Smooth muscle cell (in vitro differentiated cells): ENCODE measurements at regions not wholly inside any gene's neighbourhood (a gene's known extent, or its start where the extent isn't known, plus 50 kb on each side); places are given as distances from the start of the nearest gene placed in this dataset.
"Not testable (repeated sequence)": the region's sequence is repeated elsewhere in the genome, so short reads cannot be mapped to it uniquely, and the experiment has no call there.

ENCODE experiments used
- DNase-seq: peaks from one replicate; lab custom pipeline; 2025; ENCODE audit not compliant: unreplicated experiment; lab: John Stamatoyannopoulos, UW
- H2AFZ ChIP-seq: fragments of 200-600 bp; sonication (generic); 2 replicates; pipeline ENCODE4 v1.6.0; 2016; ENCODE audit warnings: antibody characterized with exemption, low read depth, mild to moderate bottlenecking
- H3F3A ChIP-seq: fragments of 200-600 bp; sonication (generic); 2 replicates; pipeline ENCODE4 v1.6.0; 2017; ENCODE audit warnings: antibody characterized with exemption, low read depth
- H3K27ac ChIP-seq: fragments of 200-600 bp; sonication (generic); 2 replicates; pipeline ENCODE4 v1.5.1; 2016; ENCODE audit warnings: low read depth, mild to moderate bottlenecking
- H3K27me3 ChIP-seq: fragments of 200-600 bp; sonication (generic); 2 replicates; pipeline ENCODE4 v1.6.1; 2016; ENCODE audit warnings: low read depth, mild to moderate bottlenecking
- H3K36me3 ChIP-seq: fragments of 200-600 bp; sonication (generic); 2 replicates; pipeline ENCODE4 v1.5.1; 2016; ENCODE audit warnings: low read depth
- H3K4me1 ChIP-seq: fragments of 200-600 bp; sonication (generic); 2 replicates; pipeline ENCODE4 v1.5.1; 2016; ENCODE audit warnings: low read depth
- H3K4me2 ChIP-seq: fragments of 200-600 bp; sonication (generic); 2 replicates; pipeline ENCODE4 v1.6.0; 2016; ENCODE audit warnings: mild to moderate bottlenecking
- H3K4me3 ChIP-seq: fragments of 200-600 bp; sonication (generic); 2 replicates; pipeline ENCODE4 v1.5.1; 2016; ENCODE audit warnings: mild to moderate bottlenecking
- H3K79me2 ChIP-seq: fragments of 200-600 bp; sonication (generic); 2 replicates; pipeline ENCODE4 v1.6.0; 2016; ENCODE audit warnings: low read depth, mild to moderate bottlenecking
- H3K9ac ChIP-seq: fragments of 200-600 bp; sonication (generic); 2 replicates; pipeline ENCODE4 v1.6.0; 2016; ENCODE audit warnings: low read depth
- H3K9me3 ChIP-seq: fragments of 200-600 bp; sonication (generic); replicated peaks from 2 replicates; pipeline ENCODE4 v1.5.1; 2016; ENCODE audit warnings: low read depth
- H4K20me1 ChIP-seq: fragments of 200-600 bp; sonication (generic); 2 replicates; pipeline ENCODE4 v1.6.0; 2016; ENCODE audit warnings: low read depth
- WGBS: methylation state at CpG from one replicate; pipeline ENCODE4 v1.1.7; 2016; ENCODE audit warnings: low lambda C conversion rate; 5-methylcytosine and 5-hydroxymethylcytosine counted together
- TF ChIP-seq, protein P1 (sequence below): fragments of 200-600 bp; sonication (generic); IDR thresholded peaks from 2 replicates; pipeline ENCODE4 v1.5.1; 2017; ENCODE audit warnings: borderline replicate concordance, mild to moderate bottlenecking, antibody characterized with exemption; ENCODE audit not compliant: insufficient read depth, poor library complexity, severe bottlenecking

DNA sequence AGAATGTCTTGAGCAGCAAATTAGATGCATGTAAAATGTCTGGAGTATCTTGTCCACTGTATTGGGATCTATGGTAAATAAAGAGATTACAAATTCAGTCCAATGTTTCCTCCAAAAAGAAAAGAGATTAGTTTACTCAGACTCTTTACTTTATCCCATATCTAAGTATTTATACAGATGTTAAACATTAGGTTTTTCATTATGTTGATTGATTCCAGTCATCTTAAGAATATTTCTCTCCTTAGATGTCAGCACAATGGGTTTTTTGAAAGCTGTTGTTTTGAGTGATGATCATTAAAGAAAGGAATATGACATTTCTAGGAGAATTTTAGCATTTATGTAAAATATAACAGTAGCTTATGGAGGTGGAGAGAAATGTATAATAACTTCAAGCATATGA is 938.9 kb downstream of the C4orf33 start:
- H3F3A ChIP-seq: no peaks in the 10 kb centered on the region
- no peaks in the 10 kb centered on the region for H3K4me1 ChIP-seq
- H3K9me3 ChIP-seq: no peaks in the 10 kb centered on the region
- no peak for DNase-seq
- H3K4me2 ChIP-seq: no peak overlapping the region
- peak overlapping the region; percentile 36 for H2AFZ ChIP-seq
- H3K27ac ChIP-seq: no peak overlapping the region
- H3K4me3 ChIP-seq: no peak overlapping the region
- H3K27me3 ChIP-seq: peaks cover 5% of the 10 kb centered on the region
- H3K9ac ChIP-seq: no peak overlapping the region
- H4K20me1 ChIP-seq: no peaks in the 10 kb centered on the region
- no peaks in the 10 kb centered on the region for H3K36me3 ChIP-seq
- TF ChIP-seq, protein P1, sequence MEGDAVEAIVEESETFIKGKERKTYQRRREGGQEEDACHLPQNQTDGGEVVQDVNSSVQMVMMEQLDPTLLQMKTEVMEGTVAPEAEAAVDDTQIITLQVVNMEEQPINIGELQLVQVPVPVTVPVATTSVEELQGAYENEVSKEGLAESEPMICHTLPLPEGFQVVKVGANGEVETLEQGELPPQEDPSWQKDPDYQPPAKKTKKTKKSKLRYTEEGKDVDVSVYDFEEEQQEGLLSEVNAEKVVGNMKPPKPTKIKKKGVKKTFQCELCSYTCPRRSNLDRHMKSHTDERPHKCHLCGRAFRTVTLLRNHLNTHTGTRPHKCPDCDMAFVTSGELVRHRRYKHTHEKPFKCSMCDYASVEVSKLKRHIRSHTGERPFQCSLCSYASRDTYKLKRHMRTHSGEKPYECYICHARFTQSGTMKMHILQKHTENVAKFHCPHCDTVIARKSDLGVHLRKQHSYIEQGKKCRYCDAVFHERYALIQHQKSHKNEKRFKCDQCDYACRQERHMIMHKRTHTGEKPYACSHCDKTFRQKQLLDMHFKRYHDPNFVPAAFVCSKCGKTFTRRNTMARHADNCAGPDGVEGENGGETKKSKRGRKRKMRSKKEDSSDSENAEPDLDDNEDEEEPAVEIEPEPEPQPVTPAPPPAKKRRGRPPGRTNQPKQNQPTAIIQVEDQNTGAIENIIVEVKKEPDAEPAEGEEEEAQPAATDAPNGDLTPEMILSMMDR: no peak
- H3K79me2 ChIP-seq: no peaks in the 10 kb centered on the region

DNA sequence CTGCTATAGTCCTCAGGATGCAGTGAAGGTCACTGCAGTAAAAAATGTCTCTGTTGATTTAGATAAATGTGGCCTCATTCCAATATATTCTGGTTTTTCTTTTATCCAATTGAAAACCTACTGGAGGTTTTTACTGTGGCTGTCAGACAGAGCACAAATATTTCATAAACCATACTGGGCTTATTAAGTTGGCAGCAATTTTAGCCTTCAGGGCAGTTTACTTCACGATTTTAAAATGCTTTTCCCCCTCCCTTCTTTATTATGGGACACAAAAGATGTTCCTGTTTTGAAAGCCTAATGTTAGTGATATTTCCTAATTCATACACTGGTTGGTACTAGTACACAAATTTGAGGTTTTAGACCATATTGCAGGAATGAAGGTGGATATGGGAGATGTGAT is 939.4 kb downstream of the C4orf33 start:
- no peak for DNase-seq
- Histone ChIP-seq H3K79me2 (no peaks in the 10 kb centered on the region), H2AFZ (no peak overlapping the region), H4K20me1 (no peaks in the 10 kb centered on the region), H3K4me3 (no peak overlapping the region), H3K36me3 (no peaks in the 10 kb centered on the region), H3F3A (no peaks in the 10 kb centered on the region), H3K9ac (no peak overlapping the region), H3K9me3 (no peaks in the 10 kb centered on the region), H3K4me2 (no peak overlapping the region), H3K27me3 (peaks cover 5% of the 10 kb centered on the region), H3K27ac (no peak overlapping the region), H3K4me1 (no peaks in the 10 kb centered on the region)
- 66% methylated on average over 1 of the region's 1 CpG for WGBS
- TF ChIP-seq, protein P1: no peak

DNA sequence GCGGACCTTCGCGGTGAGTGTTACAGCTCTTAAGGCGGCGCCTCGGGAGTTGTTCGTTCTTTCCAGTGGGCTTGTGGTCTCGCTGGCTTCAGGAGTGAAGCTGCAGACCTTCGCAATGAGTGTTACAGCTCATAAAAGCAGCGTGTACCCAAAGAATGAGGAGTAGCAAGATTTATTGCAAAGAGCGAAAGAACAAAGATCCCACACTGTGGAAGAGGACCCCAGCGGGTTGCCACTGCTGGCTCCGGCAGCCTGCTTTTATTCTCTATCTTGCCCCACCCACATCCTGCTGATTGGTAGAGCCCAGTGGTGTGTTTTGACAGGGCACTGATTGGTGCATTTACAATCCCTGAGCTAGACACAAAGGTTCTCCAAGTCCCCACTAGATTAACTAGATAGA is 941.9 kb downstream of the C4orf33 start:
- not testable (repeated sequence) for H3K9ac ChIP-seq, H2AFZ ChIP-seq, H3K36me3 ChIP-seq, H3F3A ChIP-seq, DNase-seq, H3K27me3 ChIP-seq, H3K9me3 ChIP-seq, H3K4me1 ChIP-seq, H3K4me3 ChIP-seq, H3K79me2 ChIP-seq, H3K4me2 ChIP-seq, H4K20me1 ChIP-seq, H3K27ac ChIP-seq
- WGBS: 94% methylated on average over 13 of the region's 13 CpGs

DNA sequence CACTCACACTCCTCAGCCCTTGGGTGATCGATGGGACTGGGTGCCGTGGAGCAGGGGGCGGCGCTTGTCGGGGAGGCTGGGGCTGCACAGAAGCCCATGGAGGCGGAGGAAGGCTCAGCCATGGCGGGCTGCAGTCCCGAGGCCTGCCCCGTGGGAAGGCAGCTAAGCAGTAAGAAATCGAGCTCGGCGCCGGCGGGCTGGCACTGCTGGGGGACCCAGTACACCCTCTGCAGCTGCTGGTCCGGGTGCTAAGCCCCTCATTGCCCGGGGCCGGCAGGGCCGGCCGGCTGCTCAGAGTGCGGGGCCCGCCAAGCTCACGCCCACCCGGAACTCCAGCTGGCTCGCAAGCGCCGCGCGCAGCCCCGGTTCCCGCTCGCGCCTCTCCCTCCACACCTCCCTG is 942.6 kb downstream of the C4orf33 start:
- H4K20me1 ChIP-seq, H3K4me3 ChIP-seq, H3K36me3 ChIP-seq, H2AFZ ChIP-seq, H3K9ac ChIP-seq, H3K27ac ChIP-seq, H3K4me1 ChIP-seq, DNase-seq, H3K79me2 ChIP-seq, H3K4me2 ChIP-seq, H3K27me3 ChIP-seq, H3F3A ChIP-seq, H3K9me3 ChIP-seq: not testable (repeated sequence)
- 93% methylated on average over 32 of the region's 32 CpGs for WGBS

DNA sequence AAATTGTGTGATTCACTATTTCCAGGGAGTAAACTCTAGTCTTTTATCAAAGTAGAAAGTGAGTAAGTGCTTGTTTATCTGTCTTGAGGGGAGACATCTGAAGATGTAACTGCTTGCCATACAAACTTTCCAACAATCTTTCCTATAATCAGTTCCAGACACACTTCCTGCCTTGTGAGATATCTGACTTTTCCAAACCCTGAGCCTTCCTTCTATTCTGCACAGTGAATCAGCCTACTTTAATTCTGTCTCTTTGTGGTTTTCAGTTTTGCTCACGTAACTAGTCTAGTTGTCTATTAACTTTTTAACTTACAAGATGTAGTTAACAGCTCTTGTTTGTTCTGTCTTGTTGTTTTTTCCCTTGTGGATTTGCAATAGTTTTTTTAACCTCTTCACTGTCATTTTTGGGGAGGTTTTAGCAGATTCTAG is 947.8 kb downstream of the C4orf33 start:
- Histone ChIP-seq H3K79me2 (no peaks in the 10 kb centered on the region), H3K9ac (no peak overlapping the region), H3K27ac (peak overlapping the region; percentile 81), H3K9me3 (no peaks in the 10 kb centered on the region), H4K20me1 (no peaks in the 10 kb centered on the region), H2AFZ (no peak overlapping the region), H3F3A (peaks cover 4% of the 10 kb centered on the region), H3K4me1 (no peaks in the 10 kb centered on the region), H3K36me3 (no peaks in the 10 kb centered on the region), H3K4me3 (no peak overlapping the region), H3K4me2 (peak overlapping the region; percentile 24), H3K27me3 (no peaks in the 10 kb centered on the region)
- 5% methylated on average over 1 of the region's 1 CpG for WGBS
- DNase-seq: no peak
- TF ChIP-seq, protein P1: no peak
